Heart left ventricle (tissue), 13 donors: ENCODE measurements at regions not wholly inside any gene's neighbourhood (a gene's known extent, or its start where the extent isn't known, plus 50 kb on each side); places are given as distances from the start of the nearest gene placed in this dataset.

Experiments used
- CTCF ChIP-seq, 12 donors: fragments of 200-600 bp; sonication (generic) in 4 of 12; IDR thresholded peaks; one replicate each; pipeline versions ENCODE4 v1.5.0 to v1.8.0; 2018 to 2022; ENCODE audit warnings: antibody characterized with exemption in 12 of 12, mild to moderate bottlenecking in 5 of 12
- POLR2A ChIP-seq, 2 donors: fragments of 450-650 bp; IDR thresholded peaks; one replicate each; pipeline ENCODE4 v1.6.1; 2017; ENCODE audit warnings: antibody characterized with exemption in 2 of 2, mild to moderate bottlenecking in 2 of 2, moderate library complexity in 2 of 2
- donor health status: ischemic (EF 13 %, LVEDD 7.1; RV severe dilation, severe dysfunction).
- donor health status: DM: no; HTN: yes; CAD: no.
- donor health status: DM: no; HTN: no; CAD: no.
- donor health status: ischemic (EF 25% LVEDD 6.9; RV normal size, moderate dysfunction).
- donor health status: ischemic (EF 25% LVEDD 5.7; RV mildly dilated, moderate dysfunction).
- donor health status: ischemic (EF 35%, LVEDD 5.7; RV mildly dilated, moderate dysfunction).
- donor health status: nonischemic (EF 11% LVEDD 7.7; RV severe dilation, severe dysfunction).
- donor health status: DM: yes; HTN: yes; CAD: no.
- donor health status: PGD.
- donor health status: ischemic (EF 29% LVEDD 5.4; RV normal size, mild dysfunction).
- donor health status: nonischemic (EF 23%, LVEDD 6.1; RV moderate dilation, normal function).

DNA sequence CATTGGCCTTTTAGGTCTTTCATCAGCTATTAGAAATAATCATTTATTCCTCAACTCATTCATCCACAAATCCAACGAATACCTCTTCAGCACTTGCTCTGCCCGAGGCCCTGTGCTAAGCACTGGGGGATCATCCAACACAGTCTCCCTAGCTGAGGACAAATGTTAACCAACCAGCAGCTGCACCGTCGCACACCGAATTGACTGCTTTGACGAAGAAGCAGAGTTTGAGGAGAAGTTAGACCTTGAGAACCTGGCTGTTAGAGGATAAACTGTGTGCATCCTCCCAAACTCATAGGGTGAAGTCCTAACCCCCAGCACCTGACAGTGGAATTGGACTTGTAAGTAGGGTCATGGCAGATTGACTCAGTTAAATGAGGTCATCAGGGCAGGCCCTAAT lies 170.9 kb downstream of the USP12 start:
- no peak for TF ChIP-seq CTCF (IDR thresholded peaks at IDR 0.05)
- no peak for TF ChIP-seq POLR2A (IDR thresholded peaks at IDR 0.05)
